ENCODE measurements at regions not wholly inside any gene's neighbourhood (a gene's known extent, or its start where the extent isn't known, plus 50 kb on each side); places are given as distances from the start of the nearest gene placed in this dataset.
"Not testable (repeated sequence)": the region's sequence is repeated elsewhere in the genome, so short reads cannot be mapped to it uniquely, and the experiment has no call there.

DNA sequence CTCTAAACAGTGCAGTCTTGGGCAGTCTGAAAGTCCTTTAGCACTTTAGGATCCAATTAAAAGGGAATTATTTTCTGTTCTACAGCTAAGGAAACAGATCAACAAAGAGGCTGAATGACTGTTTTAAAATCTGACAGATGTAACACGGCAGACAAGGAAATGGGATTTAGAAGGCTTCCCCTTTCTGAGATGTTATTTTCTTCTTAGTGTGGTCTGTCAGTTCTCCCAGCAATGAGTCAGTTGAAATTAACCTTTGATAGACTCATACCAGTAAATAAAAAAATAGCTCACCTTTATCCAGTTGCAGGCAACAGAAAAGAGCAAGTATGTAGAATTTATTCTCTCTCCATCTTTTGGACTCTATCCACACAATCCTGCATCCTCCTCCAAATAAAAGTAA lies 98.1 kb downstream of the NEDD1 start:
- DNase-seq = no peak

DNA sequence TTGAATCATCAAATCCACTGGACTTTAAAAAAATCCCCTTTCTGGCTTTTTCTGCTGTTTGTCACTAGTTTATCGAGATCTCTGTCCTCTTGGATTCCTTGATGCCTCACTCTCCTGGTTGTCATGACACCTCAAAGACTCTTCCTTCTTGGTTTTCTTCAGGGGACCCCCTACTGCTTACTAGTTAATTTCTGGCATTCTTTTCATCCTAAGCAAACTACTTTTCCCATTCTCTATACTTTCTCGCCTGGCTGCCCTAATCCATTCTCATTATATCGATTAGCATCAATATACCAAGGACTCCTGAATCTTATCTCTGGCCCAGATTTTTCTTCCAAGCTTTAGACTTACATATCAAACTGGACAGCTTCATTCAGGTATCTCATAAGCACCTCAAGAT lies 98.6 kb downstream of the NEDD1 start:
- no peak for DNase-seq

DNA sequence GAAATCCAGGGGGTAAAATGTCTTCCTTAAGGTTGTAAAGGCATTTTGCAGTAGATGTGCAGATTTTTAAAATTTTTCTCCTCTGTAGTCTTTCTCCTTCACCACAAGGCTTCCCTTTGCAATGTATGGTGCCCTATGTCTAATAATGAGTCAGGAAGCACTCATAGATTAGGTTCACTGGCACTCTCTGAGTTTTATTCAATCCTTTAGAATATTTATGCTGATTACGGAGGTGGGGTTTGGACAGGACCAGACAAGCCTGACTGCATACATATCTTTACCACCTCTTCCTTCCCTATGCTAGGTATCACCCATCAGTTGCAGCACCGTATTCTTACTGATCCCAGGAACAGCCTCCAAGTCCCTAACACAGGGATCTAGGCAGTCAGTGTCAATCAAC lies 99.5 kb downstream of the NEDD1 start:
- DNase-seq = no peak

DNA sequence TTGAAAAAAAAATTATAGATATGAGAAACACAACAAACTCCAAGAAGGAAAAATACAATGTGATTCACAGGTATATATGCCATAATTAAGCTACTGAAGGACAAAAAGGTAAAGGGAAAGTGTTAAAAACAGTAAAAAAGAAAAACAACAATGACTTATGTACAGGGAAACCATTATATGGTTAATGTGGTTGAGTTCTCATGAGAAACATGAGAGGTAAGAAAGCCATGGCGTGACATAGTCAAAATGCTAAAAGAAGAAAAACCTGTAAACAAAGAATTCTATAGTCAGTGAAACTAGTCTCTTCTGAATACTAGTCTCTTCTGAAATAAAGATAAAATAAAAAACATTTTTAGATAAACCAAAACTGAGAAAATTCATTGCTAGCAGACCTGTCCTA lies 109.1 kb downstream of the NEDD1 start:
- no peak for DNase-seq

DNA sequence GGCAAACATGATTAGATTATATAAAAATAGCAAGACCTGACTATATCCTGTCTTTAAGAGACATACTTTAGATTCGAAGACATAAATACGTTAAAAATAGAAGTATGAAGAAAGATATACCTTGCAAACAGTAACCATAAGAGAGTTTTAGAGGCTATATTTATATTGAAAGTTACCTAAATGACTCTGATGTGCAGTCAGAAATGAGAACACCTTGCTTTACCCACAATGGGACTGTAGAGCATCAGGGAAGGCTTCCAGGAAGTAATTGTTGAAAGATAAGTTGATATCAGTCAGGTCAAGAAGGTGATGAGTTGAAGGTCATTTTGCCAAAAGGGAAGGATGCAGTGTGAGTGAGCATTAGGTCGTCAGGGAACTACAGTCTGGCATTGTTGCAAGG lies 110.2 kb downstream of the NEDD1 start:
- DNase-seq = no peak

DNA sequence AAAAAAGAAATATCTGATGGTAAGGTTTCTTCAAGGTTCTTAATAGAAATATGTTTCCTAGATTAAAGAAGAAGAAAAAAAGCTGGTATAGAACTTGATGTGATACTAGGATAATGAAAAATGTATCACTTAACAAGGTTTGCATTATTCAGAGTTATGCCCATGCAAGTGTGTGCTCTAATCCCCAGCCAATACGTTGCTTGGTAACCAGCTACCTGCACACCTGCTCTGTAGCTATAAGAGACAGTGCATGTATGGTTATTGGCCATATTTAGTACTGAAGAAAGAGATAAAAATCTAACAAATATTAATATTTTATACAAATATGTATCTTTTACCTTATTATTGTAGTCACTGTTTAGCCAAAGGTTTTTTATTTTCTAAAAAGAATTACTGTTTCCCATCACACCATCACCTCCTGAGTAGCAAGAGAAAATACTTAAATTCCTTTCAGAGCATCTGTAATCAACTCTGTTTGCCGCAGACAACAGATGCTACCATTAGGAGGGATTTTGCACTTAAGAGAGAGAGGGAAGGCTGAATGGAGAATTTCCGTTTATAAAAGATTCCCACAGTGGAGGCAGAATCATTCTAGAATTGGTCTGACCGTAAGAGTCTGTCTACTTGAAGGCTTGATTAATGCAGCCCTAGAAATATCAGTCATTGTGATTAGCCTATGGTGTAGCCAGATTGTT lies 115.6 kb downstream of the NEDD1 start:
- DNase-seq = no peak

DNA sequence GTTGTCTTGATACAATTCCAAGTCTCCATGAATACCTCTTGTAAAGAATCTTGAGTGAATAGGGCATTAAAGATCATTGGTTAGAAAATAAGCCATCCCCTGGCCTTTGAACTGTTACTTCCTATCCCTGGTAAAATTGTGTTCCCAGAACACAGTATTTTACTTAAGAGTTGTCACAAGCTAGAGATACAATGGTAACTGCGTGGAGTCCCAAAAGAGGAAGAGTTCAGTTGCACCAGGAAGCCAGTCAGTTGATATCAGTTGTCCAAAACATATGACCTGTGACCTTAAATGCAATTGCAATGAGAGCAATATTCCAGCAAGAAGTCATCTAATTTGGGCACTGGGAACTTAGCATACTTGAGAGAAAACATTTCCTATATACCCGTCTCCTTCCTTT lies 117.3 kb downstream of the NEDD1 start:
- DNase-seq = no peak

DNA sequence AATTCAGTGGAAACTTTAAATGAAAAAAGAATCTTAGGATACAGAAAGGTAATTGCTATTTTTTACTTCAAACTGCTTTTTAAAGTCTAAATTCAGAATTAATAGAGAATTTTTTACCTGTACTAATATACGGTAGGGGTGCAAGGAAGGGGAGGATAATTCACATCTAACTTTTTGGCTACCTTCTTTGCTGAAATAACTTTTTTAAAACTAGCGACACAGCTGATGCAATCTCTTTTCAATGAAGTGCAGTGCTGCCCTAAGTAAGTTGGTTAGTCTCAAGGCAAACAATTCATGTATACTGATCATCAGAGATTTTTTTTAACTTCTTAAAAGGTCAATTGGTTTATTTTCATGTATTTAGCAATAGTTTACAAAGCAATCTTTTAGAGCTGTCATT lies 119.8 kb downstream of the NEDD1 start:
- DNase-seq = no peak

DNA sequence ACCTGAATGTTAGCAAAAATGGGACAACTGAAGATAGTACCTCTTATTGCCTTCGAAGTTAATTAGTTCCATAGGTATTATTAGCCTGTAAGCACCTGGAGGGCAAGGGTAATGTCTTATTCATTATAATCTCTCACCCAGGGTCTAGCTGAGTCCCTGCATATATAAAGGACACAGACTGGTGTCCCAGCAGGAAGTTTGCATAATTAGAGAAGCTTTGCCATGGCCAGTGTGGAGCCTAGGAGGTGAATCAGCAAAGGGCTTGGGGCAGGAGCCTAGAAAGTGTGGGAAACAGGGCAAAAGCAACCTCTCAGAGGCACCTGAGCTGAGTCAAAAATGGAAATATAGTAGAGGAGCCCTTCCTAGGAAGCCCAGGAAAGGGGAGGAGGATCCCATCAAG lies 120.4 kb downstream of the NEDD1 start:
- DNase-seq = no peak

DNA sequence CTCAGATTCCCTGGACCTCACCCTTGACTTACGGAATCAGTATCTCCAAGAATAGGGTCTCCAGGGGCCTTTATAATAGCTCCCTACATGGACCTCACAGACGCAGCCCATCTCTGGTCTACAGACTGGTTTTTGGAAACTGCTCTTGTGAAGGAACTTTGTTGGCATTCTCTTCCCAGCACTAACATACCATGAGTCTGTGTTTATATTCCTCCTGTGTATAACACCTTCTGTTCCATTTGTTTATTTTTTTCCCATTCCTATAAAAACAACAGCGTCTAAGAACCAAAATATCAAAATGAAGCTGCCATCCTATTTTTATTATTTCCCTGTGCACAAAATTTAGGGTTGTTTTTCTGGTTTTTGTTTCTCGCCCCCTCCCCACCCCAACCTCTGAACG lies 131.1 kb downstream of the NEDD1 start:
- DNase-seq = no peak

DNA sequence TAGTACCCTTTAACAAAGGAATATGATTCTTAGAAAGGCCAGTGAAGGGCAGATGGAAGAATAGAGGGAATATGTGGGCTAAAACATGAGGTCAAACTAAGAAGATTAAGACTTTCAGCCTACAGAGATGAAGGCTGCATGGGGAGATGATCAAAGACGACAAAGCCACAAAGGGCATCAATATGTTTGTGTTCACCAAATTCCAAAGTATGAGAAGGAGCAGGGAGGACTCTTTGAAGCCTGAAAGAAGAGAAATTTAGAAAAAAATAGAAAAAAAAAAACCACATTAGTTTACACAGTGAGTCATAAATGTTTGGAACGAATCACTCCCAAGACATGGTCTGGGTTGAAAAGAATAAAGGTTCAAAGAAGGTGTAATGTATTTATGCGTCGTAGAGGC lies 131.8 kb downstream of the NEDD1 start:
- no peak for DNase-seq

DNA sequence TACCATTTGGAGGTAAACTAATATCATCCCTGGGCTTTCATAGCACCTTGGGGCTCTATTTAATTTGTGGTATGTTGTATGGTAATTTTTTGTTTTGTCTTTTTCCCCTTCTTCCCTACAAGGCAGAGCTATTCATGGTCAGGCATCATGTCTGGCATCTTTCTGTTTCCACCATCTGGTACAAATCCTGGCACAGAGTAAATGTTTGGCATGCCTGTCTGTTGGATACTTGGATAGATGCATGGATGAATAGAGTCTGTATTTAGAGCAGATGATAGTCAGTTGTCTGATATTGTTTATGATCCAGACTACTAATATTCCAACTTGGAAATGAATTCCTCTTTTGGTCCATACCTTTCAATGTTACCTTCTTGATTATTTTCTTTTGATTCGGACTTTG lies 139.8 kb downstream of the NEDD1 start:
- DNase-seq = no peak

DNA sequence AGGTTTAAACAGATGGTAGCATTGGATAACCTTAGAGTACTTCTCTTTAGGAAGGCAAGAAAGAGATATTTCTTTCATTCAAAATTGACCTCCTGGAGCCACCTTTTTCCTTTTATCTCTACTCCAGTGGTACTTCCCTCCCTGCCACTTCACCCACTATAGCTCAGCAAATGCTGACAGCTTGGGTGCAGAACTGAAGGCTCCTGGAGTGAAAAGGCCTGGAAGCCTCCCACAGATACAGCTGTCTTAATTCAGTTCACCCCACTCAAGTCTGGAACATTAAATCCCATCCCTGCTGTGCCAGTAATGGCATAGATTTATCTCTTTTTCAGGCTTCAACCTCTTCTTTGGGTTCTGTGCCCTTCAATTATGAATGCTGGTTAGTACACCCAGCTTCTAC lies 140.3 kb downstream of the NEDD1 start:
- no peak for DNase-seq

DNA sequence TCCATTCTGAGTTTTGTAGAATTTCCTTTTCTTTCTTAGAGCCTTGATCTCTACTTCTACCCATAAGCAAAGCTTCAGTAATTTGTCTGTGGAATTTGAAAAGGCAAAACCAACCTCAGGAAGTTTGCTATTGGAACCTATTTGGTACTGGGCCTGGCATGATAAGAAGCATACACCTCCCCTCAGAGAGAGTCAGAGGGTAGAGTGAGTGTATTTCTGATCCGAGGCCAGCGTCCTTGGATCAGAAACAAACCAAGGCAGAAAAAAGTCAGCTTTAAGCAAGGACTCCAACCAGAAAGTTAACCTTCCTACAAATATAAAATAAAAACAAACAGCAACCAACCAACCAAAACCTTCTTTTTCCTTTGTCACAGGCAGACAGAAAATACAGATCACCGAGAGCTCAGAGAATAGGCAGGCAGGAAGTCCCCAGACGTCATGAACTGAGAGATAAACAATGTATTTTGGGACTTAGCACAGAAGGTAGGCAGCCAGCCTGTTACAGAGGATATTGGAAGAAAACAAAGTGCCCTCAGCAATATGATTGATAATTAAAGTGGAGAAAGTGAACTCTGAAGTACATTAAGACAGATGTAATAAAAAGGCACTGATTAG lies 141.5 kb downstream of the NEDD1 start:
- no peak for DNase-seq

DNA sequence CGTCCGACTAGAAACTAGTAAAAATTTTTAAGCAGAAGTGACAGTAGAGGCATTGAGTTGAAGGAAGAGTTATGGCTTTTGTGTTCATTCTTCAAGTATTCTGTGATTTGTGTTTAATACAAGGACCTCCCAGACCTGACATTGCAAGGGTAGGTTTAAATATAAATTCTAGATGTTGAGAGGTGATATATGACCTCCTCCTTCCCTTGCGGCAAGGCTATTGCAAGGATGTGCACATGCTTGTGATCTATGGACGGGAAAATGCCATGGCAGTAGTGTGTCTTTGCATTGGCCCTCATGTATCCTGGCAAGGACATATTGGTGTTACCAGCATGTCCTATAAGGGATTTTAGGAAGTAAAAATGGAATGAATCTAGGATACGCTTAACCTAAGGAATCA lies 143.5 kb downstream of the NEDD1 start:
- no peak for DNase-seq

DNA sequence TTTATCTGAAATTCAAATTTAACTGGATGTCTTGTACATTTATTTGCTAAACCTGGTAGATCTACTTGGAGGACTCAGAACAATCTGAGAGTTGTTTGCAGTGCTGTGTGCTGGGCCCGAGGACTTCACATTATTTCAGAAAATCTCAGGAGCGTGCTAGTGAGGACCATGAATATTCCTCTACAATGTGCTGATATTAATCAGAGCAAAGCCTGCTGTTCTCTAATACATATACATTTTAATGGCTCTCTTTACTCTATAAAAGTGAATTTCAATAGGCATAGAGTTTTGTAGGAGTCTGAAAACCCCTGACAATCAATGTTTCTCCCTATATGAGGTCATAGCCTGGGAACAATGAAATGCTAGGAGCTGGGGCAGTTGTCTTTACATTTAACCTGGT lies 144.3 kb downstream of the NEDD1 start:
- no peak for DNase-seq

DNA sequence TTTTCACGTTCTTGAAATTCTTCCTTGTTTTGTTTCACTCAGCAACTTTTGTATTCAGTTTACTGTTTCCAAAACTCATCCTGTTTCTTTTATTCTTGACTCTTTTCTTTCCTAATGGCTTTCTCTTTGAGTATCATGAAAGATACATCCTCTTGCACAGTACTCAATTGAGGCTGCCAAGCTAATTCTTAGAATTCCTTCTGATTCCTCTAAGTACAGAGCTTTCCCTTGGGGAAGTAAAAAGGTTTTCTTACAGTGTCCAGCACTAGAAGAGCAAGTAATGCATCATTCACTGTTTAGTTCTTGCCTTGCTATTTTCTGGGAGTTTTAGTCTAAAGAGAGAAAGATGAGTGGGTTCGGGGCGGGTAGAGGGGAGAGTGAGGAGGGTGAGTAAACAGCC lies 154.1 kb downstream of the NEDD1 start:
- DNase-seq = no peak

DNA sequence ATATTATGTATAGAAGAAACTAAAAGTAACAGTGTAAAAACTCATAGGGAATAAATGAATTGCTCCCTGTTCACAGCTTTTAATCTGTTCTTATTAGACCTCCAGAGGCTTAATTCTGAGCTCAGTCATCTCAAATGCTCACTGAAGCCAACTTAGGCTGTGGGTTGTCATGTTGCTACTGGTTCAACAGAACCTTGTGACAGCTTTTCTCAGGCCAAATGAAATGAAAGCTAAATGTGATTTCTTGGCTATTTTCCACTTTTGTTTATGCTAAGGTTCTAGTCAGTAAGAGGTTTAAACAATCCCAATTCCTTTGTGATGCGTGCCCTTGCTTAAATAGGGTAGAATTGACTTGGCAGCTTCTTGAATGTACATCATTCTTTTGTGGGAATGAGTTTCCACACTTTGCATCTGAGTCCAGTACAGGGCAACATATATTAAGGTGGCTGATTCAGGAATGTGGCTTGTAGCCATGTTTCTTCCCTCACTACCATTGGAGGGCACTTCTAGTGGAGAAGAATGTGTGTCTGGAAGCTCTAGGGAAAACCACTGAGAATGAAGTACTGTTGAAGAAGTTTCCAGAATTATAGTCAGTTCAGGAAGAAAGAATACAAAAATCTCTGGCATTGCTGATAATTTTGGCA lies 156.4 kb downstream of the NEDD1 start:
- no peak for DNase-seq

DNA sequence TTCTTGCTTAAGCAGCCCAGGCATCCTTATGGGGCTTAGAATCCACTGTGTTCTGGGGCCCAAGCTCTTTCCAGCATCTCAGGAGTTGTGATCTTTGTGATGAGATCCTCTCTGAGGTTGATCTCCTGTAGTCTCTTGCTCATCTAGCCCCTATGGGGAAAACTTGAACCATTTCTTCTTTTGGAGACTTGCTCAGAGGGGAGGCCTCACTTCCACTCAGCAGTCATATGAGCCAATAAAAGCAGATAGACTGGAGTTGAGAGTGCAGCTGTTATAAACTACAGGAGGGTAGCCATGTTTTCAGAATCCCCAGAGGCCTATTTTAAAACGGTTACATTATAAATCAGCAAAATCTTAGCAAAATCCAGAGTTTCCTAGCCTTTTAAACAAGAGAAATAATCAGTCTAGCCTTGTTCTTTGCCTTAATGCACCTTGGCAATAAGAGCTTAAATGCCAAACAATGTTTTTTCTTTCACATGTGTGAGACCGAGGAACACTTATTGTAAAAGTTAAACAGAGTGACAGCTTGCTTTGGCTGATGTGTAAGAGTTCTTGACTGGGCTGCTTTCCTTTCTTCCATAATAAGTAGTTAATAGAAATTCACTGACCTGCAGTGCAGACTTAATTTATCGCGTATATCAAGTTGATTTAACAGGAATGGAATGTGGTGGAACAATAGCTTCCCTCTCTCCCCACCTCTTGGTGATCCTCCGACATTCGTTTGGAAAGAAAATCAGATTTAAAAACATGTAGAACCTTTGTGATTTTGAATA lies 168.3 kb downstream of the NEDD1 start:
- no peak for DNase-seq

DNA sequence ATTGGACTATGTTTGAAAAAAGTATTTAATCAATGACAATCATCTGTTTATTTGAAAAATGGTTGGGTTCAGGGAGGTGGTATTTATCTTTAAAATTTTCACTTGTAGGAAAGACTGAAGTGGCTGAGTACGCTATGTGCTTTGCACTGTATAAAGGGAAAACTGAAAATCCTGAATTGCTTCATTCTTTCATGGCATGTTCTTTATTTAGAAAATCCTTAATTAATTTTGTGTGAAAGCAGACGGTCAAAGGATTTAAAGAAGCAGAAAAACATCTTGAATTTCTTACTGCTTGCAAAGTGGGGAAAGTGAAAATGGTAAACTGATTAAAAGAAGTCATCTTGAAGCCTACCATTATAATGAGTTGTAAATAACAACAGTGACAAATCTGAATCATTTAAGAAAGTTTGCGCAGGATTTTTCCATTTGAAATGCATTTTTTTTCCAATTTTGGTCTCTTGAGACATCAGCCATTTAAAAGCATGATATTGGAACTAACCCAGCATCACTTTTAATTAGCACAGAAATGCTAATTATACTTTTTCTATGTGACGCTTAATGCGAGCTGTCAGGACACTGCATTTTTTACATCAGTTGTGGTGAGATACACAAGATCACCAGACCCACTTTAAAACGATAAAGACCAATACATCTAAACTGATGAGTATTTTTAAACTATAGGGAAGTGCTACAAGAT lies 169.0 kb downstream of the NEDD1 start:
- no peak for DNase-seq

DNA sequence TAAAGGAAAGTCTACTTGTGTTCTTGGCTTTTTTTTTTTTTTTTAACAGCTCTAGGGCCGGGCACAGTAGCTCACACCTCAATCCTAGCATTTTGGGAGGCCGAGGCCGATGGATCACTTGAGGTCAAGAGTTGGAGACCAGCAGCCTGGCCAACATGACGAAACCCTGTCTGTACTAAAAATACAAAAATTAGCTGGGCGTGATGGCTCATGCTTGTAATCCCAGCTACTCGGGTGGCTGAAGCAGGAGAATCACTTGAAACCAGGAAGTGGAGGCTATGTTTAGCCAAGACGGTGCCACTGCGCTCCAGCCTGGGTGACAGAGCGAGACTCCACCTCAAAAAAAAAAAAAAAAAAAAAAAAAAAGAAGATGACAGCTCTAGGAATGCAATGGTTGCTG lies 169.9 kb downstream of the NEDD1 start:
- DNase-seq = not testable (repeated sequence)

DNA sequence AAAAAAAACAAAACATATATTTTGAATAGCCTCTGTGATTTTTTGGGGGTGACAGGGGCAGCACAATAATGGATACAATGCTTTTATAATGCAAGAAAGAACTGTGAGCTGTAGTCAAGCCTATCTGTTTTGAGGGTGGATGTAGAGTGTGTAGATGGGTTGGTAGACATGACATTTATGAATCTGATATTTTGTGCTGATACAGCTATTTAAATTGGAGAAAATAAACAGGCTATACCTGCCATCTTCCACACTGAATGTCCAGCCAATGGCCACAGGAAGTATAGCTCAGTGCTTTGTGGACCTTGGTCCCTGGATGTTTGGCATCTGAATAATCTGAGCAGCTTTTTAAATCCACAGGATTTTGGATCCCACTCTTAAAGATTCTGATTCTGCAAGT lies 175.0 kb downstream of the NEDD1 start:
- no peak for DNase-seq

DNA sequence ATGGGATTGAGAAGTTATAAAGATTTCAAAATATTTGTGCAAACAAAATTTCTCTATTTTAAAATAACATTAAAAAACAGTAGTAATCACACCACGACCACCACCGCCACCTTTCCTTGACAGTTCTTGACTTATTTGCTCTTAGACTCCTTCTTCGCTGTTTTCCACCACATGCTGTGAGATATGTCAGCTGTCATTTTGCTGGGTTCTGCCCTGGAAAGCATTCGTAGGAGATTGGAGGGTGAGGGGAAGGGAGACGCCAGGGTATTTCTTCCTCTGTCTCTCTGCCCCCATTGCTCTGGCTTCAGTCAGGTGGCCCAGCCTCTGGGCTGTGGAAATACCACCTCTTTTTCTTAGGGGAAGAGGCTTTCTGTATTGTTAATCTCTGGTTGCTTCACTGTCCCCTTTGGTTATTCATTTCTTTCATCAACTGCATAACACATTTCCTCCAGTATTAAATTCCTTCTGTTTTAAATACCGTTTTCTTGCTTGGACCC lies 186.2 kb downstream of the NEDD1 start:
- DNase-seq = no peak
